Neural progenitor cell (in vitro differentiated cells): ENCODE measurements at regions not wholly inside any gene's neighbourhood (a gene's known extent, or its start where the extent isn't known, plus 50 kb on each side); places are given as distances from the start of the nearest gene placed in this dataset.

ENCODE experiments used
- DNase-seq: peaks from one replicate; pipeline ENCODE4 v3.0.0-alpha.2; 2016; ENCODE audit warnings: low spot score
- H2AFZ ChIP-seq: fragments of 200-600 bp; sonication (generic); replicated peaks from 2 replicates; pipeline ENCODE4 v1.6.1; 2016; ENCODE audit warnings: antibody characterized with exemption
- H3F3A ChIP-seq: fragments of 200-600 bp; sonication (generic); 2 replicates; pipeline ENCODE4 v1.6.1; 2016; ENCODE audit warnings: antibody characterized with exemption, low read depth
- H3K27ac ChIP-seq: fragments of 200-600 bp; sonication (generic); 2 replicates; pipeline ENCODE4 v1.5.1; 2016; ENCODE audit warnings: mild to moderate bottlenecking
- H3K27me3 ChIP-seq: fragments of 200-600 bp; sonication (generic); 2 replicates; pipeline ENCODE4 v1.6.1; 2016; ENCODE audit warnings: mild to moderate bottlenecking, moderate library complexity
- H3K36me3 ChIP-seq: fragments of 200-600 bp; sonication (generic); 2 replicates; pipeline ENCODE4 v1.5.1; 2016
- H3K4me1 ChIP-seq: fragments of 200-600 bp; sonication (generic); 2 replicates; pipeline ENCODE4 v1.6.1; 2016; ENCODE audit warnings: mixed run types
- H3K4me2 ChIP-seq: fragments of 200-600 bp; sonication (generic); 2 replicates; pipeline ENCODE4 v1.6.1; 2016
- H3K4me3 ChIP-seq: fragments of 200-600 bp; sonication (generic); 2 replicates; pipeline ENCODE4 v1.5.1; 2016
- H3K79me2 ChIP-seq: fragments of 200-600 bp; sonication (generic); 2 replicates; pipeline ENCODE4 v1.6.1; 2016; ENCODE audit warnings: low read depth
- H3K9ac ChIP-seq: fragments of 200-600 bp; sonication (generic); 2 replicates; pipeline ENCODE4 v1.6.1; 2016
- H3K9me3 ChIP-seq: fragments of 200-600 bp; sonication (generic); 2 replicates; pipeline ENCODE4 v1.5.1; 2016; ENCODE audit warnings: low read depth
- H4K20me1 ChIP-seq: fragments of 200-600 bp; sonication (generic); 2 replicates; pipeline ENCODE4 v1.6.1; 2016; ENCODE audit warnings: low read depth
- H3K27ac Mint-ChIP-seq: 3 replicates; pipeline ENCODE4 v1.8.0; 2021; ENCODE audit warnings: mixed read lengths
- H3K27me3 Mint-ChIP-seq: 2 replicates; pipeline ENCODE4 v1.8.0; 2022; ENCODE audit warnings: low read depth, mild to moderate bottlenecking, inconsistent platforms, moderate library complexity, mixed read lengths; ENCODE audit not compliant: insufficient read depth
- H3K36me3 Mint-ChIP-seq: 3 replicates; pipeline ENCODE4 v1.8.0; 2021; ENCODE audit warnings: mixed read lengths
- H3K4me1 Mint-ChIP-seq: 3 replicates; pipeline ENCODE4 v1.8.0; 2021; ENCODE audit warnings: mixed read lengths
- H3K4me3 Mint-ChIP-seq: 3 replicates; pipeline ENCODE4 v1.8.0; 2021; ENCODE audit warnings: mild to moderate bottlenecking, moderate library complexity, mixed read lengths
- H3K9me3 Mint-ChIP-seq: 3 replicates; pipeline ENCODE4 v1.8.0; 2020; ENCODE audit warnings: mixed read lengths
- CTCF ChIP-seq: fragments of 200-600 bp; sonication (generic); IDR thresholded peaks from 2 replicates; pipeline ENCODE4 v1.5.1; 2017; ENCODE audit warnings: antibody characterized with exemption, mild to moderate bottlenecking
- EZH2 ChIP-seq: fragments of 200-600 bp; sonication (generic); IDR thresholded peaks from 2 replicates; pipeline ENCODE4 v1.6.1; 2017; ENCODE audit warnings: antibody characterized with exemption, mild to moderate bottlenecking, moderate library complexity
- EZH2phosphoT487 ChIP-seq: fragments of 200-600 bp; sonication (generic); IDR thresholded peaks from 2 replicates; pipeline ENCODE4 v1.6.1; 2017; ENCODE audit warnings: antibody characterized with exemption

- Histone ChIP-seq H3K27me3 (no peaks in the 10 kb centered on the region), H3K36me3 (no peaks in the 10 kb centered on the region), H3K9me3 (no peaks in the 10 kb centered on the region), H3K79me2 (no peaks in the 10 kb centered on the region), H3K9ac (no peak overlapping the region), H3K4me2 (no peak overlapping the region), H3K4me1 (no peaks in the 10 kb centered on the region), H3F3A (no peaks in the 10 kb centered on the region), H4K20me1 (no peaks in the 10 kb centered on the region), H3K4me3 (no peak overlapping the region), H2AFZ (no peak overlapping the region), H3K27ac (no peak overlapping the region)
- H3K27ac Mint-ChIP-seq = no peak overlapping the region
- peaks cover 13% of the 10 kb centered on the region for H3K4me1 Mint-ChIP-seq
- no peak overlapping the region for H3K4me3 Mint-ChIP-seq
- peaks cover 3% of the 10 kb centered on the region for H3K27me3 Mint-ChIP-seq
- H3K9me3 Mint-ChIP-seq = no peaks in the 10 kb centered on the region
- no peak for TF ChIP-seq EZH2
- no peak for TF ChIP-seq EZH2phosphoT487
- TF ChIP-seq CTCF = no peak
- DNase-seq = no peak
- no peaks in the 10 kb centered on the region for H3K36me3 Mint-ChIP-seq
These were observed 279.3 kb upstream of the THBS1 start for GRCh38 chr15:39301589-39301999.

GRCh38 chr15:39302936-39303335, 277.9 kb upstream of the THBS1 start:
- no peak overlapping the region for H3K27ac Mint-ChIP-seq
- peaks cover 3% of the 10 kb centered on the region for H3K36me3 Mint-ChIP-seq
- Histone ChIP-seq H3F3A (no peaks in the 10 kb centered on the region), H3K4me2 (no peak overlapping the region), H4K20me1 (no peaks in the 10 kb centered on the region), H3K27ac (no peak overlapping the region), H3K4me1 (no peaks in the 10 kb centered on the region), H3K79me2 (no peaks in the 10 kb centered on the region), H3K4me3 (no peak overlapping the region), H2AFZ (no peak overlapping the region), H3K9ac (no peak overlapping the region), H3K9me3 (peaks cover 6% of the 10 kb centered on the region), H3K27me3 (no peaks in the 10 kb centered on the region), H3K36me3 (peaks cover 9% of the 10 kb centered on the region)
- DNase-seq = no peak
- H3K4me1 Mint-ChIP-seq = peaks cover 13% of the 10 kb centered on the region
- H3K27me3 Mint-ChIP-seq = peaks cover 4% of the 10 kb centered on the region
- peaks cover 8% of the 10 kb centered on the region for H3K9me3 Mint-ChIP-seq
- TF ChIP-seq EZH2phosphoT487 = no peak
- TF ChIP-seq EZH2 = no peak
- no peak for TF ChIP-seq CTCF
- no peak overlapping the region for H3K4me3 Mint-ChIP-seq

GRCh38 chr15:39304201-39304841, 276.6 kb upstream of the THBS1 start:
- peaks cover 13% of the 10 kb centered on the region for H3K4me1 Mint-ChIP-seq
- Histone ChIP-seq H3K79me2 (no peaks in the 10 kb centered on the region), H3K27ac (no peak overlapping the region), H2AFZ (no peak overlapping the region), H3K9ac (no peak overlapping the region), H3K4me3 (no peak overlapping the region), H3K27me3 (no peaks in the 10 kb centered on the region), H3F3A (no peaks in the 10 kb centered on the region), H4K20me1 (no peaks in the 10 kb centered on the region), H3K9me3 (peaks cover 6% of the 10 kb centered on the region), H3K36me3 (peaks cover 9% of the 10 kb centered on the region), H3K4me2 (no peak overlapping the region), H3K4me1 (no peaks in the 10 kb centered on the region)
- no peak overlapping the region for H3K4me3 Mint-ChIP-seq
- peaks cover 8% of the 10 kb centered on the region for H3K9me3 Mint-ChIP-seq
- H3K27me3 Mint-ChIP-seq = peaks cover 4% of the 10 kb centered on the region
- DNase-seq = no peak
- no peak overlapping the region for H3K27ac Mint-ChIP-seq
- TF ChIP-seq EZH2phosphoT487 (no peak), CTCF (no peak), EZH2 (no peak)
- peaks cover 3% of the 10 kb centered on the region for H3K36me3 Mint-ChIP-seq
